ENCODE measurements at regions not wholly inside any gene's neighbourhood (a gene's known extent, or its start where the extent isn't known, plus 50 kb on each side); places are given as distances from the start of the nearest gene placed in this dataset.
A peak's percentile ranks its signal among the peaks of the same experiment; 100 is the strongest.

GRCh38 chr18:22280453-22280750, 111.0 kb downstream of the GATA6 start:
- H2BK120ac ChIP-seq (ENCODE audit: low read depth, low read length), result peak overlapping the region; percentile 14; the same call in 1 of the 2 replicates
- CTCF ChIA-PET, result interaction anchor here (0.6 kb wide), 1 partner anchor 12 kb away, joined by 4 read pairs; no protein-coding TSS in a partner anchor
- DNase-seq, result no peak
- no peak overlapping the region for H3K4ac ChIP-seq (ENCODE audit: low read depth, low read length)
- H2AK5ac ChIP-seq (ENCODE audit: low read depth, low read length), result no peak overlapping the region
- dilution Hi-C loops (cut with HindIII; ENCODE audit: low sequenced_read_pairs, unreplicated experiment), result no loop called here
- H3K4me1 ChIP-seq (ENCODE audit: control insufficient read depth, insufficient read depth, low read length), result peaks cover 8% of the 10 kb centered on the region
- H3K9me1 ChIP-seq (ENCODE audit: insufficient read depth, low read length), result peaks cover 15% of the 10 kb centered on the region
- H3K56ac ChIP-seq (ENCODE audit: extremely low read depth, insufficient read depth, low read length), result no peak overlapping the region
- no peak overlapping the region for H4K5ac ChIP-seq (ENCODE audit: low read depth, low read length)
- H3K4me3 ChIP-seq (ENCODE audit: insufficient read depth, low read depth, low read length), result no peak overlapping the region
- BruUV-seq (replicated peaks), result no TSS peak
- no peak overlapping the region for H3K27ac ChIP-seq (ENCODE audit: insufficient read depth, low read length)
- peak overlapping the region; percentile 2; the same call in 1 of the 2 replicates for H2BK20ac ChIP-seq (ENCODE audit: low read depth, low read length)
- ATAC-seq (ENCODE audit: low read depth), result no peak
- no peaks in the 10 kb centered on the region for H4K20me1 ChIP-seq (ENCODE audit: insufficient read depth, low read length)
- no peak overlapping the region; a peak in 1 of 4 replicates for H4K8ac ChIP-seq (ENCODE audit: low read depth in 2 of 2, low read length in 2 of 2)
- no peak overlapping the region for H4K91ac ChIP-seq (ENCODE audit: insufficient read depth, low read depth, low read length)
- H3K4me2 ChIP-seq (ENCODE audit: low read depth, low read length), result no peak overlapping the region
- intact Hi-C loops (cut with micrococcal nuclease), result no loop called here
- no peak overlapping the region for H3K23ac ChIP-seq (ENCODE audit: low read depth, low read length)
- no peaks in the 10 kb centered on the region for H3K79me1 ChIP-seq (ENCODE audit: low read depth in 1 of 2, low read length in 2 of 2)
- no peaks in the 10 kb centered on the region; the same call in 1 of the 2 replicates for H3K27me3 ChIP-seq (ENCODE audit: control insufficient read depth, insufficient read depth, low read length)
- H3K14ac ChIP-seq (replicated peaks; ENCODE audit: low read depth, low read length), result no peak overlapping the region
- in situ Hi-C loops (cut with MboI; ENCODE audit: low sequenced_read_pairs), result no loop called here
- POLR2A ChIA-PET (ENCODE audit: unreplicated experiment), result no interaction called here
- H3K9me3 ChIP-seq (ENCODE audit: control insufficient read depth, insufficient read depth, low read length), result no peaks in the 10 kb centered on the region
- H3K9ac ChIP-seq (ENCODE audit: low read depth, low read length), result no peak overlapping the region
- H3K36me3 ChIP-seq (ENCODE audit: control insufficient read depth, insufficient read depth, low read length), result no peaks in the 10 kb centered on the region
- no peak overlapping the region for H2AK9ac ChIP-seq (replicated peaks; ENCODE audit: low read depth, low read length, poor library complexity)
- TF ChIP-seq USF2 (IDR thresholded peaks at IDR 0.05; ENCODE audit: low read depth, low read length) (no peak), RAD21 (IDR thresholded peaks at IDR 0.05; ENCODE audit: low read length) (no peak), SMC3 (IDR thresholded peaks at IDR 0.05; ENCODE audit: low read depth, low read length) (no peak), RCOR1 (IDR thresholded peaks at IDR 0.05; ENCODE audit: insufficient replicate concordance, low read length) (no peak), MAFK (IDR thresholded peaks at IDR 0.05; ENCODE audit: low read depth, low read length) (no peak), MXI1 (IDR thresholded peaks at IDR 0.05; ENCODE audit: borderline replicate concordance, low read depth, low read length) (no peak), POLR2A (IDR thresholded peaks at IDR 0.05; ENCODE audit: low read depth, low read length) (no peak), BHLHE40 (IDR thresholded peaks at IDR 0.05; ENCODE audit: low read depth, low read length) (no peak), CHD1 (IDR thresholded peaks at IDR 0.05; ENCODE audit: low read depth, low read length) (no peak), NFE2L2 (IDR thresholded peaks at IDR 0.05; ENCODE audit: low read depth, low read length) (no peak), ELK1 (IDR thresholded peaks at IDR 0.05; ENCODE audit: borderline replicate concordance, low read depth, low read length) (no peak), CTCF (conservative IDR thresholded peaks at IDR 0.05; ENCODE audit: low read depth, low read length) (no peak), FOS (IDR thresholded peaks at IDR 0.05; ENCODE audit: low read depth, low read length) (no peak), MAZ (IDR thresholded peaks at IDR 0.05; ENCODE audit: borderline replicate concordance, low read depth, low read length) (no peak), CEBPB (IDR thresholded peaks at IDR 0.05; ENCODE audit: low read depth, low read length) (no peak), RFX5 (IDR thresholded peaks at IDR 0.05; ENCODE audit: low read depth, low read length) (no peak)
- H2BK5ac ChIP-seq (ENCODE audit: low read depth, low read length, poor library complexity, severe bottlenecking), result no peak overlapping the region
- no peak overlapping the region; the same call in 2 of the 3 replicates for H2BK15ac ChIP-seq (ENCODE audit: low read depth, low read length)
- H3K18ac ChIP-seq (ENCODE audit: low read depth, low read length), result 0 out of 2 replicates have a peak overlapping the region, but pooled peaks have one; percentile 64
- no peak overlapping the region for H2AFZ ChIP-seq (replicated peaks; ENCODE audit: low read length, poor library complexity)
- no CpG with 5 or more reads among the region's 1 CpG for WGBS, 2 experiments (ENCODE audit: extremely low coverage in 2 of 2, insufficient read length in 1 of 2)

Measured in IMR-90 (cell line).